ENCODE measurements at regions not wholly inside any gene's neighbourhood (a gene's known extent, or its start where the extent isn't known, plus 50 kb on each side); places are given as distances from the start of the nearest gene placed in this dataset.

DNA sequence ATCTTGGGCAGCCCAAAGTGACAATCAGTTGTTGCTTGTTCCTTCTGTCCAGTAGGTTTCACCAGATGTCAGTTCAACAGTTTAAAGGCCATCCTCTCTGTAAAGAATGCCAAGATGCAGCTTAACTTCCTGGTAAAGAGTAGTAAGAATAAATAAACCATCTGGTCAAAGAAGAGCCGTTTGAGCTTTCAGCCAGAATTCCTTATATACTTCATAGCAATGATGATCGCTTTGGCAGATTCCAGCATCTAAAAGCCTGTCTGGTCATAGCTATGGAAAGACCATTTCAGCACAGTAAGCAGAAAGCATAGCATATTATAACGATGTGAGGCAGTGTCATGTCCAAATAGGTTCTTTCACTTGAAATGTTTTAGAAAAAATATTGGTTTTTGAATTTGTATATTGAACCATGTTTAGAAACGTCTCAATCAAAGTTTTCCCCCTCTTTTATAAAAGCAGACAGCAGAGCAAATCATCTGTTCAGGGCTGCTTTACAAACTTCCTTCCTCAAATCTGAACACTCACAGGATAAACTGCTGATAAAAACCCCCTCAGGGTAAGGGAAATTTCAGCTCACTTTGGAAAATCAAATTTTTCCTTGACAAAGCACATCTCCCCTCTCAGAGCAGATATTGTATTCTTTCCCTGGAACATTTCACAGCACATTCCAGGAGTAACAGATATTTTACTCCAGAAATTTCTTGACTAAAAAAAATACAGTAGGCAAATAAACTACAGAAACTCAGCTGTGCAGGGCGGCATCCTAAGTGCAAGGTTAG lies 184.1 kb downstream of the NOC3L start:
- no peaks in the 10 kb centered on the region for H3K27me3 ChIP-seq (replicated peaks; ENCODE audit: insufficient read depth, low read depth, low read length, poor library complexity)
- no peaks in the 10 kb centered on the region for H3K9me3 ChIP-seq (ENCODE audit: low read depth, low read length, poor library complexity, severe bottlenecking)
- H3K4me3 ChIP-seq (ENCODE audit: low read depth, low read length, poor library complexity, severe bottlenecking): no peak overlapping the region
- CTCF ChIA-PET: no interaction called here
- POLR2A ChIA-PET (ENCODE audit: low non-redundant PET): no interaction called here
- BruUV-seq (replicated peaks): no TSS peak
- no peaks in the 10 kb centered on the region for H3K36me3 ChIP-seq (ENCODE audit: insufficient read depth, low read length, poor library complexity, severe bottlenecking)
- TF ChIP-seq CTCF (conservative IDR thresholded peaks at IDR 0.05; ENCODE audit: low read depth, low read length) (no peak), EZH2 (IDR thresholded peaks at IDR 0.05; ENCODE audit: borderline replicate concordance, low read depth, low read length, poor library complexity, severe bottlenecking) (no peak)
- no peak overlapping the region for H3K27ac ChIP-seq (ENCODE audit: low read depth, low read length, poor library complexity, severe bottlenecking)
- DNase-seq (ENCODE audit: low spot score): no peak
- H3K4me1 ChIP-seq (ENCODE audit: insufficient read depth, low read length, poor library complexity, severe bottlenecking): no peaks in the 10 kb centered on the region
- intact Hi-C loops (cut with micrococcal nuclease; ENCODE audit: unreplicated experiment): no loop called here

DNA sequence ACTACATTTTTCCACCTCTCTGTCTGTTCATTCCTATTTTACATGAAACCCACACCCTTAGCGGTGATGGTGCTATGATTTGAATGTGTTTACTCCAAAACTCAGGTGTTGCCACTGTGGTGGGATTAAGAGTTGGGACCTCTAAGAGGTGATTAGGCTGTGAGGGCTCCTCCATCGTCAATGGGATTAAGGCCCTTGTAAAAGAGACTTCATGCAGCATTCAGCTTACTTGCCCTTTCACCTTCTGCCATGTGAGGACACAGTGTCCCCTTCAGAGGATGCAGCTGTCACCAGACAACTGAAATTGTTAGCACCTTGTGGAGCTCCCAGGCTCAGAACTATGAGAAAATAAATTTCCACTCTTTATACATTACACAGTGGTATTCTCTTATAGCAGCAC lies 182.2 kb downstream of the NOC3L start:
- TF ChIP-seq EZH2 (IDR thresholded peaks at IDR 0.05; ENCODE audit: borderline replicate concordance, low read depth, low read length, poor library complexity, severe bottlenecking): no peak
- TF ChIP-seq CTCF (conservative IDR thresholded peaks at IDR 0.05; ENCODE audit: low read depth, low read length): no peak
- intact Hi-C loops (cut with micrococcal nuclease; ENCODE audit: unreplicated experiment): no loop called here
- Histone ChIP-seq H3K36me3 (ENCODE audit: insufficient read depth, low read length, poor library complexity, severe bottlenecking) (no peaks in the 10 kb centered on the region), H3K27ac (ENCODE audit: low read depth, low read length, poor library complexity, severe bottlenecking) (no peak overlapping the region), H3K4me1 (ENCODE audit: insufficient read depth, low read length, poor library complexity, severe bottlenecking) (no peaks in the 10 kb centered on the region), H3K9me3 (ENCODE audit: low read depth, low read length, poor library complexity, severe bottlenecking) (no peaks in the 10 kb centered on the region), H3K4me3 (ENCODE audit: low read depth, low read length, poor library complexity, severe bottlenecking) (no peak overlapping the region), H3K27me3 (replicated peaks; ENCODE audit: insufficient read depth, low read depth, low read length, poor library complexity) (no peaks in the 10 kb centered on the region)
- CTCF ChIA-PET: no interaction called here
- BruUV-seq (replicated peaks): no TSS peak
- DNase-seq (ENCODE audit: low spot score): no peak
- POLR2A ChIA-PET (ENCODE audit: low non-redundant PET): no interaction called here

- Histone ChIP-seq H3K4me1 (ENCODE audit: insufficient read depth, low read length, poor library complexity, severe bottlenecking) (no peaks in the 10 kb centered on the region), H3K9me3 (ENCODE audit: low read depth, low read length, poor library complexity, severe bottlenecking) (no peaks in the 10 kb centered on the region), H3K36me3 (ENCODE audit: insufficient read depth, low read length, poor library complexity, severe bottlenecking) (no peaks in the 10 kb centered on the region), H3K27ac (ENCODE audit: low read depth, low read length, poor library complexity, severe bottlenecking) (no peak overlapping the region), H3K4me3 (ENCODE audit: low read depth, low read length, poor library complexity, severe bottlenecking) (no peak overlapping the region), H3K27me3 (replicated peaks; ENCODE audit: insufficient read depth, low read depth, low read length, poor library complexity) (no peaks in the 10 kb centered on the region)
- TF ChIP-seq EZH2 (IDR thresholded peaks at IDR 0.05; ENCODE audit: borderline replicate concordance, low read depth, low read length, poor library complexity, severe bottlenecking): no peak
- no peak for TF ChIP-seq CTCF (conservative IDR thresholded peaks at IDR 0.05; ENCODE audit: low read depth, low read length)
- ChIA-PET CTCF (no interaction called here), POLR2A (ENCODE audit: low non-redundant PET) (no interaction called here)
- DNase-seq (ENCODE audit: low spot score): peak; percentile 20
- BruUV-seq (replicated peaks): no TSS peak
- intact Hi-C loops (cut with micrococcal nuclease; ENCODE audit: unreplicated experiment): no loop called here
Measured at GRCh38 chr10:94183666-94184264, 179.0 kb downstream of the NOC3L start.
